LHCN-M2 (cell line): ENCODE measurements at regions not wholly inside any gene's neighbourhood (a gene's known extent, or its start where the extent isn't known, plus 50 kb on each side); places are given as distances from the start of the nearest gene placed in this dataset.
A peak's percentile ranks its signal among the peaks of the same experiment; 100 is the strongest.

Experiments
- DNase-seq: peaks from one replicate; pipeline ENCODE4 v3.0.0-alpha.2; 2012; ENCODE audit warnings: low read depth

GRCh38 chr9:16092142-16093091, 539.6 kb downstream of the CCDC171 start:
- no peak for DNase-seq

DNA sequence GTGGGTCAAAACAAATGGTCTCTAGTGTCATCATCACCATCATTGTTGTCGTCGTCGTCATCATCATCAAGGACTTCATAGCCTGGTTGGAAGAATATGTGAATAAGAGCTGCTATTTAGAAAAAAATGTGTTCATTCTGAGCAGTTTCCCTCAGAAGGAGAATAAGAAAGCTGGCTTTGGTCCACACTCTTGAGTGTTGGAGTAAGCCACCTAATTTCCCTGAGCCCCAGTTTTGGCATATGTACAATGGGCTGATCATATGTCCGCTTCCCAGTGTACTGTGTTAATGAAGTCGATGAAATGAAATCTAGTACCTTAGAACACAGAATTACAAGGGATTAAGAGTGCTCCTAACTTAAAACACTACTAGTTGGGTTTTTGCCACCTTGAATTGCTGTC, 545.5 kb downstream of the CCDC171 start:
- DNase-seq, result no peak

- no peak for DNase-seq
Measured at GRCh38 chr9:16099732-16100536, 547.1 kb downstream of the CCDC171 start.

DNA sequence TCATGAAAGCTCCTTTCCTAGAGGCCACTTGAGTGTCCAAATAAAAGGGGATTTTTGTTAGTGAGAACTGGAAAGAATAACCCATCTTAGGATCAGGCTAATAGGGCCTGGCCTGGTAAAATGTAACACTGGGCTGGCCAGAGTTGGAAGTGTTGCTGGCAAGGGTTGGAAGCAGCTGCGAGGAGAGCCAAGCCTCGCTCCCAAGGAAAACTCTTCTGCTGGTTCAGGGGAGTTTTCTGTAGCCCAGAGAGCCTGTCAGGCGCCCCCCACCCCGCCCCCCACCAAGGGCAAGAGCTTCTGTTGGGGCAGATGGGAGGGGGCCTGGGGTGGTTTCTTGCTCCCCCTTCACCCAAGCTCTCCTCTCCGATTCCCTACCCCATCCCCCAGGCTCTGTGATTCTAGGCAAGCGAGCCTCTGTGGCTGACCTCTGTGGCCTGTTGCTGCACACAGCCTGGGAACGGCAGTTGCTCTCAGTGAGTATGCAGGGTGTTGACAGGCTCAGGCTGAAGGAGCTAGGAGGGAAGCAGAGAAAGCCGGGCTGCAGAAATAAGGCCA, 547.8 kb downstream of the CCDC171 start:
- DNase-seq, result peak; percentile 83

DNA sequence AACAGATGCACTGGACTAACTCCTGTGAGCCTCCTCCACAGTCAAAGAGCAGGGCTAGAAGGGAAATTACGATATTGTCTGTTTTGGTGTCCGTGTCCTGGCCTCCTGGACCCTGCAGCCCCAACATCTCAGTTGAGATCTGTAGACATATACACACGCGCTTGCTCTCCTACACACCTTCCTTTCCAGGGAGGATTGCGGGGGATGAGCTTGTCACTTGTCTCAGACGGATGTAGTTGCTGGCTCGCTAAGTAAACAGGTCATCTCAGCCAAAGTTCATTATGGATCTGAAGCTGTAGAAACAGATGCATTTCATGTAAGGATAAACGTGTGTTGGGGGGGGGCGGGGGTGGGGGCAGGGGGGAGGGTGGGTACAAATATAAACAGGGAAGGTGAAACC, 549.3 kb downstream of the CCDC171 start:
- DNase-seq, result no peak

GRCh38 chr9:16103620-16104397, 551.0 kb downstream of the CCDC171 start:
- no peak for DNase-seq

DNA sequence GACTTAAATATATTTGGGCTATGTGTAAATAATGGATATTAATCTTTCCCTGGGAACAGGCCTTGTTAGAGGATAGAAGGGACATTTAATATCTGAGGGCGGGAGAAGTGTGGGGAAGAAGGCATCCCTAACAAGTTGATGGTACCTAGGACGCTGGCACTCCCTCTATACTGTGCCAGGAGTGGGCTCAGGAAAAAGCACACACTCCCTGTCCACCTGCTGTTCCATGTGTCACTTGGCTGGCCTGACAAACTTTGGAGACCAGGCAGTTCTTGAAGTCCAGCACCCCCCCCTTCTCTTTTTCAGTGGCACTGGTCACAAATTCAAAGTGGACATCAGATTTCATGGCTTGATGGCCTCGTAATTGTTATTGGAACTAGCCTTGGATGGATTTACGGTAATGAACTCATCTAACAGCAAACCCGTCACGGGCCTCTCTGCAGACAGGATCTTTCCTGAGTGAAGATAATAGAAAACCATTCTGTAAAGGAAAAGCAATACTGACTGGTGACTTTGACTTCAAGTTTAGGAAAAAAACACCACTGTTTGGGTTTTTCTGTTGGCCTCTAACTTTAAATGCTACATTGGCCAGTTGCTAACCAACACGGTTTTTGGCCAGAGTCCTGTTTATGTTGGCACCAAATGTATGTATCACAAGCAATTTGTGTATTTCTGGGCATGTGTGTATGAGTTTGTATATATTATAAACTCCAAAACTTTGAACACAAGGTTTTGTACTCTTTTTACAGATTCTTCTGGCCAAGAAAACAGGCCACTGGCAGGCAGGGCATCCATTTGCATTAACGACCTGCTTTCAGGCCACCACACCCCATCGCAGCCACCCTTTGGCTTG, 552.6 kb downstream of the CCDC171 start:
- DNase-seq, result no peak

DNA sequence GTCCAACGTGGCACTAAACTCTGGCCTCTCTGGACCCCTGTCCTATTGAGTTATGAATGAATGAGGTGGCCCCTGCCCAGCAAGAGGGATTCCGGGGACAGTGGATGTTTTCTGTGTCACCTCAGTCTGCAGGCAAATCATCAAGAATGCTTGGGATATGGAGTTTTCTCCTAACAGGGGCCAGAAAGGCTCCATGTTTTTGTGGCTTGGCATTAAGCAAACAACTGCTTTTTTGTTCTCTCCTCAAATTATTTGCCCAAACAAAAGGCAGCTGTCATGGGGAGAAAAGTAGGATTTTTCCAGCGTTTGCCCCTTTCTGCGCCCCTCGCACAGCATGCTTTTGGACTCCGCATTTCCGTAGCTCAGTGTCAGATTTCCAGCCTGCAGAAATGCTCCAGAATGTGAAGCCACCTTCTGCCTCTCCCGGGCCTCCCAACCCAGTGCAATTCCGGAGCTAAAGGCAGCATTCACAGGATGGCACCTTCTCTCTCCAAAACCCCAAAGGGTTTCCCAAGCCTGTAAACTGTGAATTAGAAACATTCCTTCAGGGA, 553.3 kb downstream of the CCDC171 start:
- no peak for DNase-seq

DNA sequence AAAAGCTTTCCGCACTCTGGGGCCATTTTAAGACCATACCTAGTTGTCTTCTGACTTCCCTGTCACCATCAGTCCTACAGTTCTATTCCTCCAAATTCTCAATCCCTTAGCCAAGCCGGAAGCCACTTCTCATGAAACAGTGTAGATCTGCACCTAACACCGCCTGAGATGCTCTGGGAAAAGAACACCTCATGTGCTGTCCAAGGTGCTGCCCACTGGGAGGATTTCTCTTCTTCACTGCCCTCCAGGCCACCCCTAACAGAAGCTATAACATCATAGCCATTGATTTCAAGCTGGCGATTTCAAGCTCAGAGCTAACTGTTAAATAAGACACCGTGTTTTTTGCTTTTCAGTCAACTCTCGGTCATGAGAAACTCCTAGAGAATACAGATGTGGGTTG, 559.3 kb downstream of the CCDC171 start:
- no peak for DNase-seq

DNA sequence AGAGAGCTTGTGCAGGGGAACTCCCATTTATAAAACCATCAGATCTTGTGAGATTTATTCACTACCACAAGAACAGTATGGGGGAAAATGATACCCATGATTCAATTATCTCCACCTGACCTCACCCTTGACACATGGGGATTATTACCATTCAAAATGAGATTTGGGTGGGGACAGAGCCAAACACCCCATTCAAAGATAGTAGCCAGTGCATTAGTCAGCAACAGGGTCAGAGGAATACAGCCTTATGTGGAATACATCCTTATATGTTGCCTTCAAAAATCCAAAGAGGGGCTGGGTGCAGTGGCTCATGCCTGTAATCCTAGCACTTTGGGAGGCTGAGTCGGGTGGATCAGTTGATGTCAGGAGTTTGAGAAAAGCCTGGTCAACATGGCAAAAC, 563.2 kb downstream of the CCDC171 start:
- DNase-seq, result no peak

GRCh38 chr9:16118043-16118442, 565.2 kb downstream of the CCDC171 start:
- no peak for DNase-seq

- DNase-seq, result peak; percentile 97
Measured at GRCh38 chr9:16119261-16120230, 566.7 kb downstream of the CCDC171 start.

- peak; percentile 97 for DNase-seq
Measured at GRCh38 chr9:16120231-16120641, 567.4 kb downstream of the CCDC171 start.

DNA sequence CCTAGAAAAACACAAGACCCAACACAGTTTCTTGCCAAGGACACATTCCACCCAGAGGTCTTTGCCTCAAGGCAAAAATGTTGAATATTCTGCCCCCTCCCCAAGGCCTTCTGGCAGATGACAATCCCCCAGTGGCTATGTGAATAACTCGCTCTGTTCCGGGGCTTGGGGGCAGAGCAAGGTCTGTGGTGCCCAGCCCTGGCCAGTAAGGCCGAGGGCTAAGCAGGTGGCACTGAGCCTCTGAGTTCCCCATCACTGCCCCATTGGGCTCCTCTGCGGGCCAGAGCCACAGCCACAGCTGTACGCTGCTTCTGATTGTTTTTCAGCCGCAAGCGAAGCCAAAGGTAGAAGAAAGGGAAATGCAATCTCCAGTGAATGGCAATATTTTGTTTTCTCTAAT, 567.9 kb downstream of the CCDC171 start:
- DNase-seq, result no peak

DNA sequence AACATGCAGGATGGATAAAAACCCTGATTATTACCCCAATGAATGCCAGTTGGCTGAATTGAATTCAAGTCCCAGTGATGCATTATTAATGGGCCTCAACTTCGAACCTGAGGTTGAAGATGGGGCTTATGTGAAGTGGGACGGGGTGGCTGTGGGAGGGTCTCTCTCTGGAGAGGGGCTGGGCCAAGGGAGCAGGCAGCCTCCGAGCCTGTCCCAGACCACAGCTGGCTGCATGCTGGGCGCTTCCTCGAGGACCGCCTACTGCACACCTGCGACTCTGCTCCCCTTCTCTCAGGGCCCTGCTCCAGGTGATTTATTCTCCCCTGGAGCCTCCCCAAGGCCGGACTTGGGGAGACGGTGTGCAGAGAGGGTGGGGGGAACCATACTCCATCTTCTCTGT, 568.3 kb downstream of the CCDC171 start:
- DNase-seq, result no peak

- peak; percentile 64 for DNase-seq
Measured at GRCh38 chr9:16121601-16122286, 568.9 kb downstream of the CCDC171 start.

GRCh38 chr9:16125629-16126028, 572.8 kb downstream of the CCDC171 start:
- DNase-seq, result no peak

GRCh38 chr9:16126042-16126441, 573.2 kb downstream of the CCDC171 start:
- no peak for DNase-seq
